SKM-1 (cell line): ENCODE measurements at regions not wholly inside any gene's neighbourhood (a gene's known extent, or its start where the extent isn't known, plus 50 kb on each side); places are given as distances from the start of the nearest gene placed in this dataset.

Source experiments
- DNase-seq: peaks from one replicate; lab custom pipeline; 2025; ENCODE audit not compliant: unreplicated experiment; lab: John Stamatoyannopoulos, UW

- DNase-seq: no peak
Measured at GRCh38 chr13:65907666-65908525, 1322.2 kb downstream of the PCDH9 start.

GRCh38 chr13:65901723-65902122, 1328.4 kb downstream of the PCDH9 start:
- no peak for DNase-seq

- no peak for DNase-seq
Measured at GRCh38 chr13:65894049-65894448, 1336.1 kb downstream of the PCDH9 start.

- DNase-seq: no peak
Measured at GRCh38 chr13:65892859-65893258, 1337.3 kb downstream of the PCDH9 start.

- DNase-seq: no peak
Measured at GRCh38 chr13:65889368-65889767, 1340.8 kb downstream of the PCDH9 start.

GRCh38 chr13:65882810-65883209, 1347.3 kb downstream of the PCDH9 start:
- DNase-seq: no peak

GRCh38 chr13:65881561-65882155, 1348.5 kb downstream of the PCDH9 start:
- no peak for DNase-seq

- DNase-seq: no peak
Measured at GRCh38 chr13:65875031-65875430, 1355.1 kb downstream of the PCDH9 start.

- no peak for DNase-seq
Measured at GRCh38 chr13:65872448-65872847, 1357.7 kb downstream of the PCDH9 start.

- no peak for DNase-seq
Measured at GRCh38 chr13:65868884-65869283, 1361.3 kb downstream of the PCDH9 start.

- DNase-seq: no peak
Measured at GRCh38 chr13:65868099-65868498, 1362.0 kb downstream of the PCDH9 start.

- DNase-seq: no peak
Measured at GRCh38 chr13:65866138-65866537, 1364.0 kb downstream of the PCDH9 start.

GRCh38 chr13:65865206-65865605, 1364.9 kb downstream of the PCDH9 start:
- no peak for DNase-seq

- DNase-seq: no peak
Measured at GRCh38 chr13:65864039-65864438, 1366.1 kb downstream of the PCDH9 start.

- no peak for DNase-seq
Measured at GRCh38 chr13:65860306-65860705, 1369.8 kb downstream of the PCDH9 start.

GRCh38 chr13:65857942-65858565, 1372.1 kb downstream of the PCDH9 start:
- DNase-seq: no peak

- DNase-seq: no peak
Measured at GRCh38 chr13:65856431-65856830, 1373.7 kb downstream of the PCDH9 start.

GRCh38 chr13:65855242-65855805, 1374.8 kb downstream of the PCDH9 start:
- DNase-seq: no peak

GRCh38 chr13:65854431-65854830, 1375.7 kb downstream of the PCDH9 start:
- no peak for DNase-seq

GRCh38 chr13:65844266-65844841, 1385.8 kb downstream of the PCDH9 start:
- DNase-seq: no peak

- no peak for DNase-seq
Measured at GRCh38 chr13:65843314-65843731, 1386.8 kb downstream of the PCDH9 start.
